Caco-2 (cell line): ENCODE measurements at regions not wholly inside any gene's neighbourhood (a gene's known extent, or its start where the extent isn't known, plus 50 kb on each side); places are given as distances from the start of the nearest gene placed in this dataset.

Experiments
- BruUV-seq: library from RNA; stranded (reverse); fragments of 400-500 nt; replicated peaks from 2 replicates; lab custom pipeline; 2021; lab: Mats Ljungman, UMichigan
- CTCF ChIA-PET: fragments of 300-600 bp; sonication (Branson Sonifier 250); formaldehyde crosslinking; loops from one replicate; lab custom pipeline; 2022; ENCODE audit warnings: antibody characterized with exemption; lab: Charles Lee
- POLR2A ChIA-PET: fragments of 300-600 bp; sonication (Branson Sonifier 250); formaldehyde crosslinking; loops from one replicate; lab custom pipeline; 2022; ENCODE audit warnings: antibody characterized with exemption; lab: Charles Lee
- DNase-seq, 2 experiments: peaks; one replicate each; pipeline versions ENCODE4 v3.0.0 to v3.0.0-alpha.2; 2020 to 2022
- H3K27me3 ChIP-seq: replicated peaks from 2 replicates; pipeline ENCODE4 v1.6.0; 2011; ENCODE audit warnings: low read length; ENCODE audit not compliant: control insufficient read depth, insufficient read depth
- H3K36me3 ChIP-seq: 2 replicates; pipeline ENCODE4 v1.5.1; 2011; ENCODE audit warnings: low read length; ENCODE audit not compliant: control insufficient read depth, insufficient read depth
- H3K4me1 ChIP-seq: fragments of 250-450 bp; sonication (Bioruptor Pico); 2 replicates; pipeline ENCODE4 v1.5.1; 2020; ENCODE audit warnings: mild to moderate bottlenecking
- H3K4me3 ChIP-seq: 2 replicates; pipeline ENCODE4 v1.5.1; 2011; ENCODE audit warnings: low read depth, mild to moderate bottlenecking, control low read depth, low read length
- H3K9me3 ChIP-seq: fragments of 250-450 bp; sonication (Bioruptor Pico); 2 replicates; pipeline ENCODE4 v1.5.1; 2020; ENCODE audit warnings: mild to moderate bottlenecking, moderate library complexity
- H3K27ac Mint-ChIP-seq: one replicate; pipeline ENCODE4 v1.8.0; 2022; ENCODE audit warnings: mixed read lengths; ENCODE audit not compliant: unreplicated experiment
- H3K27me3 Mint-ChIP-seq: one replicate; pipeline ENCODE4 v1.8.0; 2022; ENCODE audit warnings: mixed read lengths; ENCODE audit not compliant: insufficient read depth, unreplicated experiment
- H3K36me3 Mint-ChIP-seq: one replicate; pipeline ENCODE4 v1.8.0; 2022; ENCODE audit warnings: mild to moderate bottlenecking, mixed read lengths; ENCODE audit not compliant: insufficient read depth, unreplicated experiment
- H3K4me1 Mint-ChIP-seq: one replicate; pipeline ENCODE4 v1.8.0; 2022; ENCODE audit warnings: low read depth, mixed read lengths; ENCODE audit not compliant: unreplicated experiment
- H3K4me3 Mint-ChIP-seq: one replicate; pipeline ENCODE4 v1.8.0; 2022; ENCODE audit warnings: mild to moderate bottlenecking, moderate library complexity, mixed read lengths; ENCODE audit not compliant: unreplicated experiment
- H3K9me3 Mint-ChIP-seq: one replicate; pipeline ENCODE4 v1.8.0; 2022; ENCODE audit warnings: mixed read lengths; ENCODE audit not compliant: unreplicated experiment
- CTCF ChIP-seq, 2 experiments: fragments of 200-600 bp in 1 of 2; IDR thresholded peaks; 1 replicate in 1 of 2; 2 replicates in 1 of 2; pipeline versions ENCODE4 v1.5.1 to v1.8.0; 2011 to 2022; ENCODE audit warnings: antibody characterized with exemption in 1 of 2, control low read depth in 1 of 2, inconsistent platforms in 1 of 2, low read depth in 1 of 2, low read length in 1 of 2, mild to moderate bottlenecking in 1 of 2, moderate library complexity in 1 of 2; ENCODE audit not compliant: insufficient read depth in 1 of 2, severe bottlenecking in 1 of 2, unreplicated experiment in 1 of 2
- intact Hi-C: fragments of 100-400 bp; cut with micrococcal nuclease; formaldehyde crosslinking; loops from one replicate; pipeline ENCODE4 v1.10.0; 2022; ENCODE audit not compliant: unreplicated experiment

GRCh38 chr1:243938208-243938607 lies 88.2 kb upstream of the AKT3 start:
- Mint-ChIP-seq H3K9me3 (no peaks in the 10 kb centered on the region), H3K4me1 (peaks cover 8% of the 10 kb centered on the region), H3K4me3 (no peak overlapping the region), H3K36me3 (no peaks in the 10 kb centered on the region), H3K27me3 (no peaks in the 10 kb centered on the region), H3K27ac (no peak overlapping the region)
- intact Hi-C loops: no loop called here
- CTCF ChIA-PET: no interaction called here
- Histone ChIP-seq H3K4me3 (no peak overlapping the region), H3K4me1 (peaks cover 3% of the 10 kb centered on the region), H3K9me3 (no peaks in the 10 kb centered on the region), H3K36me3 (no peaks in the 10 kb centered on the region), H3K27me3 (no peaks in the 10 kb centered on the region)
- TF ChIP-seq CTCF (IDR thresholded peaks at IDR 0.05; ENCODE audit: insufficient read depth in 1 of 2, low read depth in 1 of 2, low read length in 1 of 2, severe bottlenecking in 1 of 2, unreplicated experiment in 1 of 2): no peak
- DNase-seq: no peak
- POLR2A ChIA-PET: no interaction called here
- BruUV-seq: no TSS peak

GRCh38 chr1:243933495-243933894 lies 83.5 kb upstream of the AKT3 start:
- ChIA-PET POLR2A (no interaction called here), CTCF (no interaction called here)
- Histone ChIP-seq H3K36me3 (no peaks in the 10 kb centered on the region), H3K9me3 (no peaks in the 10 kb centered on the region), H3K4me3 (no peak overlapping the region), H3K4me1 (no peaks in the 10 kb centered on the region), H3K27me3 (no peaks in the 10 kb centered on the region)
- Mint-ChIP-seq H3K9me3 (no peaks in the 10 kb centered on the region), H3K27ac (no peak overlapping the region), H3K27me3 (no peaks in the 10 kb centered on the region), H3K36me3 (no peaks in the 10 kb centered on the region), H3K4me3 (no peak overlapping the region), H3K4me1 (peaks cover 6% of the 10 kb centered on the region)
- intact Hi-C loops: no loop called here
- no TSS peak for BruUV-seq
- DNase-seq: no peak
- TF ChIP-seq CTCF (IDR thresholded peaks at IDR 0.05; ENCODE audit: insufficient read depth in 1 of 2, low read depth in 1 of 2, low read length in 1 of 2, severe bottlenecking in 1 of 2, unreplicated experiment in 1 of 2): no peak

GRCh38 chr1:243931957-243932356 lies 81.9 kb upstream of the AKT3 start:
- Histone ChIP-seq H3K9me3 (no peaks in the 10 kb centered on the region), H3K27me3 (no peaks in the 10 kb centered on the region), H3K4me1 (peaks cover 4% of the 10 kb centered on the region; the same call in 1 of the 2 replicates), H3K36me3 (no peaks in the 10 kb centered on the region), H3K4me3 (no peak overlapping the region)
- TF ChIP-seq CTCF (IDR thresholded peaks at IDR 0.05; ENCODE audit: insufficient read depth in 1 of 2, low read depth in 1 of 2, low read length in 1 of 2, severe bottlenecking in 1 of 2, unreplicated experiment in 1 of 2): no peak
- no peak overlapping the region for H3K4me3 Mint-ChIP-seq
- peaks cover 6% of the 10 kb centered on the region for H3K4me1 Mint-ChIP-seq
- ChIA-PET POLR2A (no interaction called here), CTCF (no interaction called here)
- intact Hi-C loops: no loop called here
- no TSS peak for BruUV-seq
- H3K27me3 Mint-ChIP-seq: no peaks in the 10 kb centered on the region
- no peak overlapping the region for H3K27ac Mint-ChIP-seq
- no peaks in the 10 kb centered on the region for H3K36me3 Mint-ChIP-seq
- H3K9me3 Mint-ChIP-seq: no peaks in the 10 kb centered on the region
- DNase-seq: no peak
